GM18508 (cell line): ENCODE measurements at regions not wholly inside any gene's neighbourhood (a gene's known extent, or its start where the extent isn't known, plus 50 kb on each side); places are given as distances from the start of the nearest gene placed in this dataset.
A peak's percentile ranks its signal among the peaks of the same experiment; 100 is the strongest.

ENCODE experiments used
- ATAC-seq: cut with Tn5 transposase; IDR thresholded peaks from one replicate; pipeline ENCODE4 v1.9.1; 2021; ENCODE audit warnings: moderate number of reproducible peaks; ENCODE audit not compliant: insufficient read depth, unreplicated experiment

- no peak for ATAC-seq
Measured at GRCh38 chr2:204012072-204012653, 75.6 kb downstream of the ICOS start.

- no peak for ATAC-seq
Measured at GRCh38 chr2:204015118-204015843, 78.7 kb downstream of the ICOS start.

- no peak for ATAC-seq
Measured at GRCh38 chr2:204018717-204019116, 82.2 kb downstream of the ICOS start.

- ATAC-seq = peak; percentile 68
Measured at GRCh38 chr2:204019572-204020501, 83.3 kb downstream of the ICOS start.

- no peak for ATAC-seq
Measured at GRCh38 chr2:204021290-204022081, 84.9 kb downstream of the ICOS start.

- ATAC-seq = no peak
Measured at GRCh38 chr2:204022550-204022949, 86.0 kb downstream of the ICOS start.

- ATAC-seq = no peak
Measured at GRCh38 chr2:204023088-204023487, 86.5 kb downstream of the ICOS start.

- no peak for ATAC-seq
Measured at GRCh38 chr2:204024503-204024902, 87.9 kb downstream of the ICOS start.

GRCh38 chr2:204024906-204025475 lies 88.4 kb downstream of the ICOS start:
- no peak for ATAC-seq

GRCh38 chr2:204026294-204026693 lies 89.7 kb downstream of the ICOS start:
- no peak for ATAC-seq

- ATAC-seq = peak; percentile 84
Measured at GRCh38 chr2:204027091-204027490, 90.5 kb downstream of the ICOS start.

GRCh38 chr2:204030322-204030721 lies 93.8 kb downstream of the ICOS start:
- no peak for ATAC-seq

GRCh38 chr2:204031056-204031455 lies 94.5 kb downstream of the ICOS start:
- no peak for ATAC-seq

GRCh38 chr2:204032301-204032700 lies 95.7 kb downstream of the ICOS start:
- no peak for ATAC-seq

- ATAC-seq = no peak
Measured at GRCh38 chr2:204033611-204034495, 97.3 kb downstream of the ICOS start.

- ATAC-seq = no peak
Measured at GRCh38 chr2:204036706-204037105, 100.1 kb downstream of the ICOS start.

- no peak for ATAC-seq
Measured at GRCh38 chr2:204037286-204037685, 100.7 kb downstream of the ICOS start.

- no peak for ATAC-seq
Measured at GRCh38 chr2:204039298-204039838, 102.8 kb downstream of the ICOS start.

- no peak for ATAC-seq
Measured at GRCh38 chr2:204040016-204040415, 103.5 kb downstream of the ICOS start.
